DOHH2 (cell line): ENCODE measurements at regions not wholly inside any gene's neighbourhood (a gene's known extent, or its start where the extent isn't known, plus 50 kb on each side); places are given as distances from the start of the nearest gene placed in this dataset.

Experiments used
- EZH2phosphoT487 ChIP-seq: fragments of 200-600 bp; sonication (generic); IDR thresholded peaks from 2 replicates; pipeline ENCODE4 v1.6.1; 2017; ENCODE audit warnings: borderline replicate concordance, mild to moderate bottlenecking, antibody characterized with exemption, low read length, moderate library complexity, mixed read lengths
- TF ChIP-seq, protein P1 (sequence below): fragments of 200-600 bp; sonication (generic); IDR thresholded peaks from one replicate; pipeline ENCODE4 v1.5.1; 2014; ENCODE audit warnings: antibody characterized with exemption, mild to moderate bottlenecking, low read depth, low read length; ENCODE audit not compliant: poor library complexity, severe bottlenecking

DNA sequence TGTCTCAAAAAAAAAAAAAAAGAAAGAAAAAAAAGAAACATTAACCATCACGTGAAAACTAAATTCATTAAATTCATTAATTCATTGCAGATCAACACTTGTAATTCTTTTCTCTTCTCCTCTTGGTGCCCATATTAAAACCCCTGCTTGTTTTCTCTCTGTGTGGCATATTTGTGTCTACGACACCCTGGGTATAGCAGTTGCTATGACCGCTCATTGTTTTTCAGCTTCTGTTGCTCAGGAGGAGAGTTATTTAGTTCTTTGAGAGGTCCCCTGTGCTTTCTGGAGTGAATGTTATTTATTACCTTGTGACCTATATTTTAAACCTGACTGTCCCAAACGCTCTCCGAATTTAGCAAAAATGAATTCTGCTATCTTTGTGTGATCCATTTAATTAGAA lies 62.3 kb upstream of the CLMP start:
- TF ChIP-seq, protein P1, sequence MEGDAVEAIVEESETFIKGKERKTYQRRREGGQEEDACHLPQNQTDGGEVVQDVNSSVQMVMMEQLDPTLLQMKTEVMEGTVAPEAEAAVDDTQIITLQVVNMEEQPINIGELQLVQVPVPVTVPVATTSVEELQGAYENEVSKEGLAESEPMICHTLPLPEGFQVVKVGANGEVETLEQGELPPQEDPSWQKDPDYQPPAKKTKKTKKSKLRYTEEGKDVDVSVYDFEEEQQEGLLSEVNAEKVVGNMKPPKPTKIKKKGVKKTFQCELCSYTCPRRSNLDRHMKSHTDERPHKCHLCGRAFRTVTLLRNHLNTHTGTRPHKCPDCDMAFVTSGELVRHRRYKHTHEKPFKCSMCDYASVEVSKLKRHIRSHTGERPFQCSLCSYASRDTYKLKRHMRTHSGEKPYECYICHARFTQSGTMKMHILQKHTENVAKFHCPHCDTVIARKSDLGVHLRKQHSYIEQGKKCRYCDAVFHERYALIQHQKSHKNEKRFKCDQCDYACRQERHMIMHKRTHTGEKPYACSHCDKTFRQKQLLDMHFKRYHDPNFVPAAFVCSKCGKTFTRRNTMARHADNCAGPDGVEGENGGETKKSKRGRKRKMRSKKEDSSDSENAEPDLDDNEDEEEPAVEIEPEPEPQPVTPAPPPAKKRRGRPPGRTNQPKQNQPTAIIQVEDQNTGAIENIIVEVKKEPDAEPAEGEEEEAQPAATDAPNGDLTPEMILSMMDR = no peak
- TF ChIP-seq EZH2phosphoT487 = no peak
